Uterus (tissue), 2 donors: ENCODE measurements at regions not wholly inside any gene's neighbourhood (a gene's known extent, or its start where the extent isn't known, plus 50 kb on each side); places are given as distances from the start of the nearest gene placed in this dataset.

ENCODE experiments used
- POLR2A ChIP-seq, 2 donors: fragments of 450-650 bp; IDR thresholded peaks; one replicate each; pipeline ENCODE4 v1.6.1; 2016; ENCODE audit warnings: antibody characterized with exemption in 2 of 2, mild to moderate bottlenecking in 1 of 2, moderate library complexity in 1 of 2
- TF ChIP-seq, protein P1 (sequence below), 4 experiments: fragments of 200-600 bp in 2 of 4; fragments of 450-650 bp in 2 of 4; sonication (generic) in 2 of 4; IDR thresholded peaks; one replicate each; pipeline ENCODE4 v1.5.1; 2016 to 2019; ENCODE audit warnings: antibody characterized with exemption in 4 of 4, mild to moderate bottlenecking in 2 of 4, moderate library complexity in 1 of 4

DNA sequence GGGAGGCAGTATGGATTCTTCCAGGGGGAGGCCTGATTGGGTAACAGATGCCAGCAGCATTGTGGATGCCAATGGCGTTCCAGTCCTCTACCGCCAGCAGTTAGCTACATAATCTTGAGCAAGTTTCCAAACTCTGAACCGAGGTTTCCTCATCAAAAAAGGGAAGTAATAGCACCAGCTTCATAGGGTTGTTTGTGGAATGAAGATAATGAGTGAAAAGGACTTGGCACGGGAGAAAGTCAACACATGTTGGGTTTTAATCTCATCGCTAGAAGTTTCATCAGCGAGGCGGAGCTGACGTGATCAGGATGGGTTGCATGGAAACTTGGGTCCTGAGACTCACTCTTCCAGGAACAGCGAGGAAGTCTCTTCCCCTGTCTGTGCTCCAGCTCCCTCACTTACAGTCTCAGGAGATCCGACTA, 266.7 kb downstream of the SH3BP4 start:
- TF ChIP-seq, protein P1, sequence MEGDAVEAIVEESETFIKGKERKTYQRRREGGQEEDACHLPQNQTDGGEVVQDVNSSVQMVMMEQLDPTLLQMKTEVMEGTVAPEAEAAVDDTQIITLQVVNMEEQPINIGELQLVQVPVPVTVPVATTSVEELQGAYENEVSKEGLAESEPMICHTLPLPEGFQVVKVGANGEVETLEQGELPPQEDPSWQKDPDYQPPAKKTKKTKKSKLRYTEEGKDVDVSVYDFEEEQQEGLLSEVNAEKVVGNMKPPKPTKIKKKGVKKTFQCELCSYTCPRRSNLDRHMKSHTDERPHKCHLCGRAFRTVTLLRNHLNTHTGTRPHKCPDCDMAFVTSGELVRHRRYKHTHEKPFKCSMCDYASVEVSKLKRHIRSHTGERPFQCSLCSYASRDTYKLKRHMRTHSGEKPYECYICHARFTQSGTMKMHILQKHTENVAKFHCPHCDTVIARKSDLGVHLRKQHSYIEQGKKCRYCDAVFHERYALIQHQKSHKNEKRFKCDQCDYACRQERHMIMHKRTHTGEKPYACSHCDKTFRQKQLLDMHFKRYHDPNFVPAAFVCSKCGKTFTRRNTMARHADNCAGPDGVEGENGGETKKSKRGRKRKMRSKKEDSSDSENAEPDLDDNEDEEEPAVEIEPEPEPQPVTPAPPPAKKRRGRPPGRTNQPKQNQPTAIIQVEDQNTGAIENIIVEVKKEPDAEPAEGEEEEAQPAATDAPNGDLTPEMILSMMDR (IDR thresholded peaks at IDR 0.05): no peak
- no peak for TF ChIP-seq POLR2A (IDR thresholded peaks at IDR 0.05)
